ENCODE measurements at regions not wholly inside any gene's neighbourhood (a gene's known extent, or its start where the extent isn't known, plus 50 kb on each side); places are given as distances from the start of the nearest gene placed in this dataset.

GRCh38 chr11:27949951-27950738, 157.8 kb downstream of the KIF18A start:
- ChIA-PET POLR2A (ENCODE audit: partially characterized antibody) (interaction anchor here (1.2 kb wide), 1 partner anchor 15 kb away, joined by 3 read pairs; no protein-coding TSS in a partner anchor), CTCF (ENCODE audit: partially characterized antibody) (interaction anchor here (0.8 to 2.9 kb wide), 4 partner anchors 10 to 39 kb away, joined by 3 to 8 read pairs (median 3); no protein-coding TSS in a partner anchor)
- H4K8ac ChIP-seq (ENCODE audit: extremely low read depth, insufficient read depth, low read length) = no peak overlapping the region

More at GRCh38 chr11:27949951-27950738, 157.8 kb downstream of the KIF18A start:
- no peak overlapping the region for H4K91ac ChIP-seq (replicated peaks; ENCODE audit: insufficient read length, low read length)
- no peaks in the 10 kb centered on the region for H3K36me3 ChIP-seq (ENCODE audit: control insufficient read depth in 2 of 4, insufficient read depth in 4 of 4, low read length in 3 of 4)
- no peak for DNase-seq (ENCODE audit: low read depth in 1 of 2, low spot score in 2 of 2)
- H2BK20ac ChIP-seq (ENCODE audit: low read length) = no peak overlapping the region
- no peak overlapping the region for H2BK15ac ChIP-seq (ENCODE audit: low read length)
- H2BK12ac ChIP-seq (ENCODE audit: low read depth, low read length) = no peak overlapping the region
- H3K9ac ChIP-seq (replicated peaks in 1 of 4; ENCODE audit: extremely low read depth in 1 of 4, low read depth in 3 of 4, low read length in 3 of 4) = no peak overlapping the region
- H2AK5ac ChIP-seq (ENCODE audit: low read depth, low read length) = no peak overlapping the region
- no peaks in the 10 kb centered on the region for H3K9me3 ChIP-seq (ENCODE audit: insufficient read depth in 2 of 2, low read depth in 1 of 2, low read length in 1 of 2)
- no peaks in the 10 kb centered on the region for H3K23me2 ChIP-seq (ENCODE audit: low read depth, low read length)
- no peaks in the 10 kb centered on the region for H4K20me1 ChIP-seq (replicated peaks in 1 of 2; ENCODE audit: control insufficient read depth in 1 of 2, insufficient read depth in 2 of 2, low read length in 2 of 2)
- no peak for FAIRE-seq
- H3K27me3 ChIP-seq (replicated peaks in 1 of 4; ENCODE audit: control insufficient read depth in 3 of 4, extremely low read depth in 1 of 4, insufficient read depth in 3 of 4, low read length in 3 of 4) = no peaks in the 10 kb centered on the region
- H3K4me2 ChIP-seq (ENCODE audit: insufficient read depth in 1 of 2, low read depth in 2 of 2, low read length in 2 of 2) = no peak overlapping the region
- no peak overlapping the region for H2AFZ ChIP-seq (ENCODE audit: low read length)
- no peak overlapping the region for H3K4me3 ChIP-seq (ENCODE audit: extremely low read depth in 1 of 4, insufficient read depth in 2 of 4, low read depth in 3 of 4, low read length in 4 of 4)
- peaks cover 0 to 3% (median 0%) of the 10 kb centered on the region in 4 experiments; a peak in 2 of 7 replicates for H3K4me1 ChIP-seq (replicated peaks in 1 of 4; ENCODE audit: control insufficient read depth in 3 of 4, insufficient read depth in 4 of 4, low read length in 3 of 4)
- no peak overlapping the region for H3K4ac ChIP-seq (replicated peaks; ENCODE audit: insufficient read length, low read depth, low read length)
- H3K14ac ChIP-seq (ENCODE audit: insufficient read length) = no peak overlapping the region
- no peak overlapping the region for H2BK120ac ChIP-seq (replicated peaks; ENCODE audit: low read depth, low read length)
- no peak overlapping the region for H2BK5ac ChIP-seq (ENCODE audit: low read depth, low read length)
- 90% methylated on average over 1 of the region's 1 CpG; no CpG with 5 or more reads in 1 of the 2 experiments for WGBS, 2 experiments (ENCODE audit: extremely low coverage in 1 of 2, insufficient coverage in 1 of 2, insufficient read length in 1 of 2, insufficient replicate concordance in 2 of 2, low coverage in 1 of 2, low lambda C conversion rate in 2 of 2, missing lambda C conversion rate in 1 of 2)
- H3K56ac ChIP-seq (replicated peaks; ENCODE audit: insufficient read length, low read depth, low read length) = no peak overlapping the region
- H3K23ac ChIP-seq (ENCODE audit: insufficient read length) = no peak overlapping the region
- H3K18ac ChIP-seq (ENCODE audit: extremely low read depth, low read length) = no peak overlapping the region
- H4K5ac ChIP-seq (ENCODE audit: insufficient read length, low read depth, low read length) = no peak overlapping the region
- H3K79me2 ChIP-seq (ENCODE audit: control insufficient read depth in 1 of 2, insufficient read depth in 2 of 2, low read length in 2 of 2) = no peaks in the 10 kb centered on the region
- H3K79me1 ChIP-seq (ENCODE audit: low read depth, low read length) = no peaks in the 10 kb centered on the region
- H3K27ac ChIP-seq (ENCODE audit: low read depth, low read length) = no peak overlapping the region
- TF ChIP-seq SRF (IDR thresholded peaks at IDR 0.05; ENCODE audit: low read depth, low read length) (no peak), SIX5 (IDR thresholded peaks at IDR 0.05; ENCODE audit: low read depth, low read length) (no peak), TBP (IDR thresholded peaks at IDR 0.05; ENCODE audit: low read depth, low read length) (no peak), SP4 (IDR thresholded peaks at IDR 0.05; ENCODE audit: low read length) (no peak)
